ENCODE measurements at regions not wholly inside any gene's neighbourhood (a gene's known extent, or its start where the extent isn't known, plus 50 kb on each side); places are given as distances from the start of the nearest gene placed in this dataset.

- intact Hi-C loops (cut with DNase I): no loop called here
- WGBS, 2 donors: 93 to 95% methylated on average over 1 of the region's 1 CpG
- H3K27me3 ChIP-seq: no peaks in the 10 kb centered on the region
- H3K4me3 ChIP-seq (replicated peaks in 1 of 3): no peak overlapping the region
- no peak for TF ChIP-seq POLR2A (IDR thresholded peaks at IDR 0.05)
- TF ChIP-seq CTCF (IDR thresholded peaks at IDR 0.05): no peak
- no peaks in the 10 kb centered on the region for H3K36me3 ChIP-seq
- no peak for DNase-seq
- no peak overlapping the region for H3K27ac ChIP-seq
- H3K9me3 ChIP-seq: no peaks in the 10 kb centered on the region
- no peaks in the 10 kb centered on the region for H3K4me1 ChIP-seq
Observed at GRCh38 chr3:117133066-117133465, 423.5 kb downstream of the TUSC7 start.

GRCh38 chr3:117135207-117135606 lies 425.6 kb downstream of the TUSC7 start:
- intact Hi-C loops (cut with DNase I): no loop called here
- H3K4me1 ChIP-seq: no peaks in the 10 kb centered on the region

GRCh38 chr3:117136003-117136402 lies 426.4 kb downstream of the TUSC7 start:
- no peak for TF ChIP-seq POLR2A (IDR thresholded peaks at IDR 0.05)
- TF ChIP-seq CTCF (IDR thresholded peaks at IDR 0.05): no peak
- H3K27ac ChIP-seq: no peak overlapping the region
- no peaks in the 10 kb centered on the region for H3K36me3 ChIP-seq
- no peak for DNase-seq
- WGBS, 2 donors: 40 to 43% methylated on average over 1 of the region's 1 CpG
- no peaks in the 10 kb centered on the region for H3K9me3 ChIP-seq
- intact Hi-C loops (cut with DNase I): no loop called here
- no peak overlapping the region for H3K4me3 ChIP-seq (replicated peaks in 1 of 3)
- H3K4me1 ChIP-seq: no peaks in the 10 kb centered on the region
- no peaks in the 10 kb centered on the region for H3K27me3 ChIP-seq

More at GRCh38 chr3:117135207-117135606, 425.6 kb downstream of the TUSC7 start:
- no peak for DNase-seq
- no peaks in the 10 kb centered on the region for H3K9me3 ChIP-seq
- H3K27me3 ChIP-seq: no peaks in the 10 kb centered on the region
- H3K36me3 ChIP-seq: no peaks in the 10 kb centered on the region
- TF ChIP-seq CTCF (IDR thresholded peaks at IDR 0.05) (no peak), POLR2A (IDR thresholded peaks at IDR 0.05) (no peak)
- no peak overlapping the region for H3K4me3 ChIP-seq (replicated peaks in 1 of 3)
- H3K27ac ChIP-seq: no peak overlapping the region

- intact Hi-C loops (cut with DNase I): no loop called here
Observed at GRCh38 chr3:117137065-117137464, 427.5 kb downstream of the TUSC7 start.

GRCh38 chr3:117139681-117140080 lies 430.1 kb downstream of the TUSC7 start:
- Histone ChIP-seq H3K4me3 (replicated peaks in 1 of 3) (no peak overlapping the region), H3K36me3 (no peaks in the 10 kb centered on the region), H3K4me1 (no peaks in the 10 kb centered on the region), H3K9me3 (no peaks in the 10 kb centered on the region), H3K27ac (no peak overlapping the region), H3K27me3 (no peaks in the 10 kb centered on the region)
- intact Hi-C loops (cut with DNase I): no loop called here
- WGBS, 2 donors: 59 to 92% methylated on average over 2 of the region's 2 CpGs
- TF ChIP-seq CTCF (IDR thresholded peaks at IDR 0.05) (no peak), POLR2A (IDR thresholded peaks at IDR 0.05) (no peak)
- DNase-seq: no peak

More at GRCh38 chr3:117137065-117137464, 427.5 kb downstream of the TUSC7 start:
- WGBS, 2 donors: 85 to 90% methylated on average over 1 of the region's 1 CpG
- H3K4me3 ChIP-seq (replicated peaks in 1 of 3): no peak overlapping the region
- no peak for TF ChIP-seq POLR2A (IDR thresholded peaks at IDR 0.05)
- TF ChIP-seq CTCF (IDR thresholded peaks at IDR 0.05): no peak
- H3K9me3 ChIP-seq: no peaks in the 10 kb centered on the region
- H3K36me3 ChIP-seq: no peaks in the 10 kb centered on the region
- H3K27ac ChIP-seq: no peak overlapping the region
- DNase-seq: no peak
- no peaks in the 10 kb centered on the region for H3K4me1 ChIP-seq
- no peaks in the 10 kb centered on the region for H3K27me3 ChIP-seq

All from thyroid gland (tissue), 4 donors.